DND-41 (cell line): ENCODE measurements at regions not wholly inside any gene's neighbourhood (a gene's known extent, or its start where the extent isn't known, plus 50 kb on each side); places are given as distances from the start of the nearest gene placed in this dataset.

ENCODE experiments used
- EZH2 ChIP-seq: IDR thresholded peaks from 3 replicates; pipeline ENCODE4 v1.6.1; 2012; ENCODE audit warnings: borderline replicate concordance, low read depth, mild to moderate bottlenecking, moderate library complexity, low read length, inconsistent platforms; ENCODE audit not compliant: severe bottlenecking
- TF ChIP-seq, protein P1 (sequence below): IDR thresholded peaks from 2 replicates; pipeline ENCODE4 v1.5.1; 2012; ENCODE audit warnings: borderline replicate concordance, low read length, moderate library complexity, mild to moderate bottlenecking; ENCODE audit not compliant: poor library complexity, severe bottlenecking; ENCODE audit errors: extremely low read depth

DNA sequence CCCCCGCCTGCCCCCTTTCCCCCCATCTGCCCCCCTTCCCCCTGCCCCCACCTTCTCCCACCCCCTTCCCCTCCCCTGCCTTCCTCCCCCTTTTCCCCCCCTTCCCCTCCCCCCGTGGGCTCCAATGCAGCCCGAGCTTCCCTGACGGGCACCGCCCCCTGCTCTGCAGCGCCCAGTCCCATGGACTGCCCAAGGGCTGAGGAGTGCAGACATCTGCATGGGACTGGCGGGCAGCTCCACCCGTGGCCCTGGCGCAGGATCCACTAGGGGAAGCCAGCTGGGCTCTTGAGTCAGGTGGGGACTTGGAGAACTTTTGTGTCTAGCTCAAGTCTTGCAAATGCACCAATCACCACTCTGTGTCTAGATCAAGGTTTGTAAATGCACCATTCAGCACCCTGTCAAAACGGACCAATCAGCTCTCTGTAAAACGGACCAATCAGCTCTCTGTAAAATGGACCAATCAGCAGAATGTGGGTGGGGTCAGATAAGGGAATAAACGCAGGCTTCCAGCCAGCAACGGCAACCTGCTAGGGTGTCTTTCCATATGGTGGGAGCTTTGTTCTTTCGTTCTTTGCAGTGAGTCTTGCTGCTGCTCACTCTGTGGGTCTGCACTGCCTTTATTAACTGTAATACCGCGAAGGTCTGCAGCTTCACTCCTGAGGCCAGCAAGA lies 300.5 kb upstream of the PABPC4L start:
- TF ChIP-seq, protein P1, sequence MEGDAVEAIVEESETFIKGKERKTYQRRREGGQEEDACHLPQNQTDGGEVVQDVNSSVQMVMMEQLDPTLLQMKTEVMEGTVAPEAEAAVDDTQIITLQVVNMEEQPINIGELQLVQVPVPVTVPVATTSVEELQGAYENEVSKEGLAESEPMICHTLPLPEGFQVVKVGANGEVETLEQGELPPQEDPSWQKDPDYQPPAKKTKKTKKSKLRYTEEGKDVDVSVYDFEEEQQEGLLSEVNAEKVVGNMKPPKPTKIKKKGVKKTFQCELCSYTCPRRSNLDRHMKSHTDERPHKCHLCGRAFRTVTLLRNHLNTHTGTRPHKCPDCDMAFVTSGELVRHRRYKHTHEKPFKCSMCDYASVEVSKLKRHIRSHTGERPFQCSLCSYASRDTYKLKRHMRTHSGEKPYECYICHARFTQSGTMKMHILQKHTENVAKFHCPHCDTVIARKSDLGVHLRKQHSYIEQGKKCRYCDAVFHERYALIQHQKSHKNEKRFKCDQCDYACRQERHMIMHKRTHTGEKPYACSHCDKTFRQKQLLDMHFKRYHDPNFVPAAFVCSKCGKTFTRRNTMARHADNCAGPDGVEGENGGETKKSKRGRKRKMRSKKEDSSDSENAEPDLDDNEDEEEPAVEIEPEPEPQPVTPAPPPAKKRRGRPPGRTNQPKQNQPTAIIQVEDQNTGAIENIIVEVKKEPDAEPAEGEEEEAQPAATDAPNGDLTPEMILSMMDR = no peak
- TF ChIP-seq EZH2 = no peak
